GM18511 (cell line): ENCODE measurements at regions not wholly inside any gene's neighbourhood (a gene's known extent, or its start where the extent isn't known, plus 50 kb on each side); places are given as distances from the start of the nearest gene placed in this dataset.
"Not testable (repeated sequence)": the region's sequence is repeated elsewhere in the genome, so short reads cannot be mapped to it uniquely, and the experiment has no call there.

ENCODE experiments used
- ATAC-seq: cut with Tn5 transposase; IDR thresholded peaks from one replicate; pipeline ENCODE4 v1.9.1; 2021; ENCODE audit warnings: mild to moderate bottlenecking, moderate library complexity; ENCODE audit not compliant: unreplicated experiment

- ATAC-seq, result no peak
Measured at GRCh38 chr1:168825820-168826219, 96.8 kb upstream of the DPT start.

- no peak for ATAC-seq
Measured at GRCh38 chr1:168826269-168826668, 97.3 kb upstream of the DPT start.

DNA sequence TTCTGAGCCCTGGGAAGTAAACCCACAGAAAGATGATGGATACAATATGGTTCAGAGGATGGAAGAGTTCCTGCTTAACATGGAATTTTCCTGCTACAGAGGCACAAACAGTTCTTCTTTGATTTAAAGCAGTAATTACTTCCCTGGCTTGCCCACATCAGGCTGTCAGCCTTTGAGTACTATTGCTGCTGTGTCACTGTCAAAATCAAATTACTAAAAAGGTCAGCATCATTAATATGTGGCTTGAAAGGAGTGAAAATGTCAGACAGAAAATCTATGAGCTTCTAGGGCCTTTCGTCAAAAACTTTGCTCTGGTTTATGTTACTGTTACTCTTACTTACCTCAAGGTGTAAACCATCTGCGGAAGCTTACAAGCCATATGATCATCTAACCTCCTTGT, 98.6 kb upstream of the DPT start:
- ATAC-seq, result no peak

GRCh38 chr1:168829876-168830275, 100.9 kb upstream of the DPT start:
- no peak for ATAC-seq

GRCh38 chr1:168830562-168830961, 101.6 kb upstream of the DPT start:
- no peak for ATAC-seq

DNA sequence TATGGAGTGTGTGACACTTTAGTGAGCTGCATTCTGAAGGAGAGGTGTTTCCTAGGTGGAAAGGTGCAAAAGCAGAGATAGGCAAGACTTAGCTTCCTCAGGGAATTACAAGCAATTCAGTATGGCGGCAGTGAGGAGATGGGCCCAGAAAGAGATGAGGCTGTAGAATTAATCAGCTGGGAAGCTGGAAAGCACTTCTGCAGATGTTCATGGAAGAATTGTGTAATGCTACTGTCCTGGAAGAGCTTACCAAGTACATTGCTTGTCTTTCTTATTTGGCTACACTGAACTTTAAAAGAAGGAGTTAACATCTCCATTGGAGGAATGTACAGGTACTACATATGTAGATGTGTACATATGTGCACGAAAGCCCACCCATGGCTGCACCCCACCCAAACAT, 103.7 kb upstream of the DPT start:
- ATAC-seq, result no peak

- no peak for ATAC-seq
Measured at GRCh38 chr1:168833362-168833761, 104.4 kb upstream of the DPT start.

DNA sequence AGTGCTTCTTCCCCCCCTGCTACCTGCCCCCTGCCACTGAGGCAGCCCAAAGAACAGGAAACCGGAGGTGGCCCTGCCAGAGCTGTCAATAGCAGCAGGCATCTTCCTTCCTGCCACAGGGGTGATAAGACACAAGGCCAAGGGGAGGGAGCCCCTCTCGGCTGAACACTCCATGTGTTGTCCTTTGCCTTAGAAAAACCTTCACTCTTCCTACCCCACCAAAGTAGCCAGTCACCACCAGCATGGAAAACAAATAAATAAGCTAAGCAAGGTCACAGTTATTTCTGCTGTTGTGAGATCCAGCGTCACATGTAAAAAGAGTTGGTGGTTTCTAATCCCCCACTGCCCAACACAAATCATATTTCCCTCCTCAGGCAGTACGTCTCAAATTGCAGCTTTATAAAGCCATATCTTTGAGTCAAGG, 104.8 kb upstream of the DPT start:
- no peak for ATAC-seq

- no peak for ATAC-seq
Measured at GRCh38 chr1:168834225-168834872, 105.3 kb upstream of the DPT start.

GRCh38 chr1:168835176-168835575, 106.2 kb upstream of the DPT start:
- no peak for ATAC-seq

DNA sequence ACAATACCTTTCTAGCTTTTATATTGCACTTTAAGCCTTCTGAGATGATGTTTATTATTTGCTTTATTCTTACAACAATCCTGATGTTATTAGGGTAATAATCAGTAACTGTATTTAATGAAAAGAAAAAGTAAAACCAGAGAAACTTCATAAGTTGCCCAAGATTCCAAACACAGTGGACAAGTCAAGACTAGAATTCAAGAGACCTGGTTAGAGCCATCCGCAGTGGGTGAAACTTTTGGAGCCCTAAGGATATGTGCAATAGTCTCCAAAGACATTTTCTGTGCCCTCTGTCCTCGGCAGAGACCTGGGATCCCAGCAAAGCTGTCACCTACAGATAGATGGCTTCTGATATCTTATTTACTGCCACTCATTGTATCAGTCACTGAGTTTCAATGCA, 106.8 kb upstream of the DPT start:
- ATAC-seq, result no peak

DNA sequence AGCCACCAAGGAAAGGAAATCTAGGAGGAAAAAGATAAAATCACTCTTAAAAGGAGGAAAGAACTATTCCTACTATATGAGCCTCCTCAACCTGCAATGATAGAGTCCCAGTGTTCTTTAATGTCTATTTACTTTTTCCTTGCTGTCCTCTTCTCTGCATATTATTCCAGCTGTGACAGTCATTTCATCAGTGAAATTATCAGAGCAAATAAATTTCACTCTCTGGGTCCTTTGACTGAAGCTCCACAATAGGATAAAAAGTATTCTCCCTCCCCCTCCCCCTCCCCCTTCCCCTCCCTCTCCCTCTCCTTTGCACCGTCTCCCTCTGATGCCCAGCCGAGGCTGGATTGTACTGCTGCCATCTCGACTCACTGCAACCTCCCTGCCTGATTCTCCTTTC, 107.5 kb upstream of the DPT start:
- no peak for ATAC-seq

- ATAC-seq, result not testable (repeated sequence)
Measured at GRCh38 chr1:168837230-168837629, 108.2 kb upstream of the DPT start.

DNA sequence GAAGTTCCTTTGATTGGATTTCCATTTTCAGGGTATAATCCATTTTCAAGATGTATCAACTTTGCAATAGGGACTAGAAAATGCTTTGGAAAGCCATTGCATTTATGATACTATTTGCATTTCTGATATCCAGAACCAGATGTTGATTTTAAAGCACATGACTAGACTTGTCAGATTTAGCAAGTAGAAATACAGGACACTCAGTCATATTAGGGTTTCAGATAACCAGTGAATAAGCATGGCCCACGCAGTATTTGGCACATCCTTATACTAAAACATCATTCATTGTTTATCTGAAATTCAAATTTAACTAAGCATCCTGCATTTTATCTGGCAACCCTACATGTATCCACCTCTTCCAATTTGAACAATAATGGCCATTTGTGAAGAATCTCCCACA, 113.3 kb upstream of the DPT start:
- no peak for ATAC-seq

GRCh38 chr1:168842916-168843315, 113.9 kb upstream of the DPT start:
- ATAC-seq, result no peak

DNA sequence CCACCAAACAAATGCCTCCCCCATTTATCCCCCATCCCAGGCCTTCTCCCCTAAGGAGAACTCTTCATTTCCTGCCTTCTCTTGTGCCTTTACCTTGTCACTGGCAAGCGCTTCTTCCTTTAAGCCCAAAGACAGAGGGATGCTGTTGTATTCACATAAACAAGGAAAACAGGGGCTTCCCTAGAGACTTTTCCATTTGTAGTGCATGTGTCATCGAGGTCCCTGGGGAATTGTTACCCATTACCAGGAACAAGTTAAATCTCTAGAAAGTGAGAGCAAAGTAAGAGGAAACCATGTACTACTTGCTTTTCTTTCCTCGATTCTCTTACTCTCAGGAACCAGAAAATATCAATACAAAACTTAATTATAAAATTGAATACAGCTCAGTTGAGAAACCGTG, 114.4 kb upstream of the DPT start:
- ATAC-seq, result no peak

GRCh38 chr1:168843950-168844349, 114.9 kb upstream of the DPT start:
- ATAC-seq, result no peak

- no peak for ATAC-seq
Measured at GRCh38 chr1:168845140-168845539, 116.1 kb upstream of the DPT start.

GRCh38 chr1:168848051-168848450, 119.0 kb upstream of the DPT start:
- no peak for ATAC-seq

DNA sequence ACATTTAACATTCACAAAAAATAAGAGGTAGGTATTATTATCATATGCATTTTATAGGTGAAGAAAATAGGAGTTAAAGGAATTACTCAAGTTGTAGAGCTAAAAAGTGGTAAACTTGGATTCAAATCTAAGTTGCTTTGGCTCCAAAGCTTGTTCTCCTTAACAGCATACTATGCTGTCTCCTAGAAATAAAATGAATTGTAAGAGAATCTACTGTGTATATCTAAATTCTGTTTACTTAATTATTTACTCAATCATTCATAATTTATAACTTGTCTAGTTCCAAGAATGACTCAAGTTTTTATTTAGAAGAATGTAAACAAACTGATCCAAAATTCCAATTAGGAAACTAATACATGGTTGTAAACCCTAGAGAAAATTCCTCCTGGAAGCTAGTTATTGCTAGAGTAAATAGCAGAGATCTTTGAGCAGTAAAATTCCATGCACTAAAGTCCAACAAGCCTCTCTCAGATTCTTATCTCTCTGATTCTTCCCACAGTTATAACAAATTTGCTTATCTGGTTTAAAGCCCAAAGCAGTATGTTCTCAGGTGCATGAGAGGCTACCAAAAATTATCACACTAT, 132.5 kb upstream of the DPT start:
- ATAC-seq, result no peak

- no peak for ATAC-seq
Measured at GRCh38 chr1:168863772-168864171, 134.8 kb upstream of the DPT start.

GRCh38 chr1:168864266-168864665, 135.3 kb upstream of the DPT start:
- no peak for ATAC-seq
